ENCODE measurements at regions not wholly inside any gene's neighbourhood (a gene's known extent, or its start where the extent isn't known, plus 50 kb on each side); places are given as distances from the start of the nearest gene placed in this dataset.

GRCh38 chr14:101219896-101220703, 316.6 kb upstream of the RTL1 start:
- no peaks in the 10 kb centered on the region for H3K36me3 ChIP-seq (ENCODE audit: control insufficient read depth, insufficient read depth, low read length)
- H3K27me3 ChIP-seq (ENCODE audit: control insufficient read depth, insufficient read depth, low read length), result no peaks in the 10 kb centered on the region
- DNase-seq, result no peak

GRCh38 chr14:101220921-101221510, 317.5 kb upstream of the RTL1 start:
- Histone ChIP-seq H3K36me3 (ENCODE audit: control insufficient read depth, insufficient read depth, low read length) (no peaks in the 10 kb centered on the region), H3K4me1 (ENCODE audit: control insufficient read depth, insufficient read depth, low read length) (peaks cover 45% of the 10 kb centered on the region), H3K27me3 (ENCODE audit: control insufficient read depth, insufficient read depth, low read length) (no peaks in the 10 kb centered on the region), H3K4me3 (ENCODE audit: low read length) (no peak overlapping the region), H3K27ac (ENCODE audit: low read length) (no peak overlapping the region), H3K9me3 (replicated peaks; ENCODE audit: control insufficient read depth, low read depth, low read length) (peaks cover 6% of the 10 kb centered on the region)
- 89% methylated on average over 10 of the region's 16 CpGs for WGBS (ENCODE audit: insufficient coverage)
- DNase-seq, result no peak

More at GRCh38 chr14:101219896-101220703, 316.6 kb upstream of the RTL1 start:
- peaks cover 43% of the 10 kb centered on the region for H3K4me1 ChIP-seq (ENCODE audit: control insufficient read depth, insufficient read depth, low read length)
- H3K27ac ChIP-seq (ENCODE audit: low read length), result no peak overlapping the region
- 73% methylated on average over 5 of the region's 12 CpGs for WGBS (ENCODE audit: insufficient coverage)
- H3K9me3 ChIP-seq (replicated peaks; ENCODE audit: control insufficient read depth, low read depth, low read length), result peaks cover 6% of the 10 kb centered on the region
- no peak overlapping the region for H3K4me3 ChIP-seq (ENCODE audit: low read length)

- no peaks in the 10 kb centered on the region for H3K36me3 ChIP-seq (ENCODE audit: control insufficient read depth, insufficient read depth, low read length)
- peaks cover 49% of the 10 kb centered on the region for H3K4me1 ChIP-seq (ENCODE audit: control insufficient read depth, insufficient read depth, low read length)
- no peaks in the 10 kb centered on the region for H3K27me3 ChIP-seq (ENCODE audit: control insufficient read depth, insufficient read depth, low read length)
- WGBS (ENCODE audit: insufficient coverage), result 95% methylated on average over 3 of the region's 10 CpGs
- no peak overlapping the region for H3K27ac ChIP-seq (ENCODE audit: low read length)
- DNase-seq, result no peak
- peaks cover 6% of the 10 kb centered on the region for H3K9me3 ChIP-seq (replicated peaks; ENCODE audit: control insufficient read depth, low read depth, low read length)
- no peak overlapping the region for H3K4me3 ChIP-seq (ENCODE audit: low read length)
Measured at GRCh38 chr14:101221549-101222160, 318.1 kb upstream of the RTL1 start.

GRCh38 chr14:101222362-101223070, 319.0 kb upstream of the RTL1 start:
- no peak overlapping the region for H3K4me3 ChIP-seq (ENCODE audit: low read length)
- H3K9me3 ChIP-seq (replicated peaks; ENCODE audit: control insufficient read depth, low read depth, low read length), result peaks cover 6% of the 10 kb centered on the region
- H3K4me1 ChIP-seq (ENCODE audit: control insufficient read depth, insufficient read depth, low read length), result peaks cover 51% of the 10 kb centered on the region
- DNase-seq, result peak; percentile 63
- H3K36me3 ChIP-seq (ENCODE audit: control insufficient read depth, insufficient read depth, low read length), result no peaks in the 10 kb centered on the region
- 93% methylated on average over 3 of the region's 11 CpGs for WGBS (ENCODE audit: insufficient coverage)
- no peaks in the 10 kb centered on the region for H3K27me3 ChIP-seq (ENCODE audit: control insufficient read depth, insufficient read depth, low read length)
- no peak overlapping the region for H3K27ac ChIP-seq (ENCODE audit: low read length)

GRCh38 chr14:101223127-101223526, 319.6 kb upstream of the RTL1 start:
- Histone ChIP-seq H3K4me1 (ENCODE audit: control insufficient read depth, insufficient read depth, low read length) (peaks cover 54% of the 10 kb centered on the region), H3K36me3 (ENCODE audit: control insufficient read depth, insufficient read depth, low read length) (no peaks in the 10 kb centered on the region), H3K27me3 (ENCODE audit: control insufficient read depth, insufficient read depth, low read length) (no peaks in the 10 kb centered on the region), H3K9me3 (replicated peaks; ENCODE audit: control insufficient read depth, low read depth, low read length) (peaks cover 6% of the 10 kb centered on the region), H3K27ac (ENCODE audit: low read length) (no peak overlapping the region), H3K4me3 (ENCODE audit: low read length) (no peak overlapping the region)
- no peak for DNase-seq
- 52% methylated on average over 5 of the region's 6 CpGs for WGBS (ENCODE audit: insufficient coverage)

- Histone ChIP-seq H3K4me3 (ENCODE audit: low read length) (no peak overlapping the region), H3K27ac (ENCODE audit: low read length) (no peak overlapping the region), H3K9me3 (replicated peaks; ENCODE audit: control insufficient read depth, low read depth, low read length) (peaks cover 6% of the 10 kb centered on the region), H3K27me3 (ENCODE audit: control insufficient read depth, insufficient read depth, low read length) (no peaks in the 10 kb centered on the region), H3K4me1 (ENCODE audit: control insufficient read depth, insufficient read depth, low read length) (peaks cover 59% of the 10 kb centered on the region), H3K36me3 (ENCODE audit: control insufficient read depth, insufficient read depth, low read length) (no peaks in the 10 kb centered on the region)
- 93% methylated on average over 9 of the region's 10 CpGs for WGBS (ENCODE audit: insufficient coverage)
- DNase-seq, result no peak
Measured at GRCh38 chr14:101223561-101224162, 320.1 kb upstream of the RTL1 start.

GRCh38 chr14:101224356-101225156, 321.0 kb upstream of the RTL1 start:
- no peaks in the 10 kb centered on the region for H3K27me3 ChIP-seq (ENCODE audit: control insufficient read depth, insufficient read depth, low read length)
- DNase-seq, result peak; percentile 89

GRCh38 chr14:101225157-101226152, 321.9 kb upstream of the RTL1 start:
- Histone ChIP-seq H3K27ac (ENCODE audit: low read length) (peak overlapping the region; percentile 78), H3K4me3 (ENCODE audit: low read length) (no peak overlapping the region), H3K27me3 (ENCODE audit: control insufficient read depth, insufficient read depth, low read length) (no peaks in the 10 kb centered on the region), H3K36me3 (ENCODE audit: control insufficient read depth, insufficient read depth, low read length) (no peaks in the 10 kb centered on the region), H3K4me1 (ENCODE audit: control insufficient read depth, insufficient read depth, low read length) (peaks cover 62% of the 10 kb centered on the region), H3K9me3 (replicated peaks; ENCODE audit: control insufficient read depth, low read depth, low read length) (peaks cover 6% of the 10 kb centered on the region)
- 42% methylated on average over 24 of the region's 28 CpGs for WGBS (ENCODE audit: insufficient coverage)
- peak; percentile 69 for DNase-seq

More at GRCh38 chr14:101224356-101225156, 321.0 kb upstream of the RTL1 start:
- no peaks in the 10 kb centered on the region for H3K36me3 ChIP-seq (ENCODE audit: control insufficient read depth, insufficient read depth, low read length)
- H3K4me3 ChIP-seq (ENCODE audit: low read length), result no peak overlapping the region
- WGBS (ENCODE audit: insufficient coverage), result 27% methylated on average over 13 of the region's 22 CpGs
- peak overlapping the region; percentile 78 for H3K27ac ChIP-seq (ENCODE audit: low read length)
- peaks cover 6% of the 10 kb centered on the region for H3K9me3 ChIP-seq (replicated peaks; ENCODE audit: control insufficient read depth, low read depth, low read length)
- peaks cover 62% of the 10 kb centered on the region for H3K4me1 ChIP-seq (ENCODE audit: control insufficient read depth, insufficient read depth, low read length)

Measured in muscle of leg (tissue), 3 donors.